GM11168 (cell line): ENCODE measurements at regions not wholly inside any gene's neighbourhood (a gene's known extent, or its start where the extent isn't known, plus 50 kb on each side); places are given as distances from the start of the nearest gene placed in this dataset.
"Not testable (repeated sequence)": the region's sequence is repeated elsewhere in the genome, so short reads cannot be mapped to it uniquely, and the experiment has no call there.

Source experiments
- in situ Hi-C: fragments of 300-500 bp; cut with MboI; formaldehyde crosslinking; loops from one replicate; pipeline ENCODE4 v1.12.0; 2022; ENCODE audit warnings: low sequenced_read_pairs; ENCODE audit not compliant: unreplicated experiment

DNA sequence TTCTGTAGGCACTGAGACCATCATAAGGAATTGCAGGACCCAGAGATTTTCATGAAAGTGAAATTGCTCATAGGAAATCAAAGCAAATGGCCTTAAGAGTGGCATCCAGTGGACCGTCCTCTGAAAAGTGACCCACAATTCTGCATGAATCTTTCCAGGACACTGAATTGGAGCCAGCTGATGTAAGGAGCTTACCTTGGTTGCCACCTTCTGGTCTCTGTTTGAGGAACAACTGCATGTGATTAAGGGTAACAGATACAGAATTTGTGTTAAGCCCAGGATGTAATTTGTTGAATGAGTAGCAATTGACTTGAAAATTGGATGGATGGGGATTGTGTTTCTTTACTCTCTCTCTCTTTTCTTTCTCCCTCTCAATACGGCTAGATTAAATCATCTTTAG lies 49.9 kb upstream of the GAS1 start:
- in situ Hi-C loops = no loop called here

DNA sequence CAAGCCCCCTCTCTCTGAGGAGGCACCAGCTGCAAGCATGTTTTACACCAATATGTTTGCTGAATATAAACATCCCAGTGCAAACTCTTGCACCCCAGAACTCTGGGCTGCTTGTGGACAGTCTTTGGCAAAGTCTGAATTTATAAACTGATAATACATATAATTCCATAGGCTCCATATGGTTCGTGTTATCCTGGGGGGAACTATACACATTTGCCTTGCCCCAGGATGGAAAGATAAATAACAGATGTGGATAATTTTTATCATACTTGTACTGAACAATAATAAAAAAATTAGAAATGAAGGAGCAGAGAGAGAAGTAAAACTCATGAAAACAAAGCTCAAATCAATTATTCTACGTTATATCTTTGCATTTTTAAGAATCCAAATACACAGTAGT lies 50.6 kb upstream of the GAS1 start:
- in situ Hi-C loops = no loop called here

DNA sequence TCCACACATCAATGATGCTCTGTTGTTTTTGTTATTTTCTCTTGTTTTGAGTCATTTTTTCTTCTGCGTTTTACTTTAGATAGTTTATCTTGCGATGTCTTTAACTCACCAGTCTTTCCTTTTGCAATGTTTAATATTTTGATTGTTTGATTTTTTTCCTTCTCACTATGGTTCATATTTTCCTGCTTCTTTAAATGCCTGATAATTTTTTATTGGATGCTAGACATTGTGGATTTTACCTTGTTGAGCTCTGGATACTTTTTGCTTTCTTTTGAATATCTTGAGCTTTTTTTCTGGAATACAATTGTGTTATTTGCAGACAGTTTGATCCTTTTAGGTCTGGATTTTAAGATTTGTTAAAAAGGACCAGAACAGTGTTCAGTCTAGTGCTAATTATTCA lies 55.2 kb upstream of the GAS1 start:
- in situ Hi-C loops = no loop called here

DNA sequence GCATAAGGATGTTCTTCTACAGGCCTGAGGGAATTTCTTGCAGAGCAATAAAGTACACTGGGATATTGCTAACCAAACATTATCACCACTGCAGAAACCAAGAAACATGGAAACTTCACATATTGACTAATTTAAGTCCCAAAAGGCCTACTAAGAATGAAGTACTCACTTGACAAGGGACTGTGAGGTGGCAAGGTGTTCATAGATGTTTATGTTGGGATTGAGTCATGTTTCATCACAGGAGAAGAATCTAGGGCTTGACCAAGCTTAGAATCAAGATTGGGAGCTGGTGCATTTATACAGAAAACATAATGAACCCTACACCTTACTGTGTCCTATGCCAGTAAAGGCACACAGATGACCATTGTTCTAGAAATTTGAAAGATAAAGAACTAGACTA lies 56.7 kb upstream of the GAS1 start:
- in situ Hi-C loops = no loop called here

DNA sequence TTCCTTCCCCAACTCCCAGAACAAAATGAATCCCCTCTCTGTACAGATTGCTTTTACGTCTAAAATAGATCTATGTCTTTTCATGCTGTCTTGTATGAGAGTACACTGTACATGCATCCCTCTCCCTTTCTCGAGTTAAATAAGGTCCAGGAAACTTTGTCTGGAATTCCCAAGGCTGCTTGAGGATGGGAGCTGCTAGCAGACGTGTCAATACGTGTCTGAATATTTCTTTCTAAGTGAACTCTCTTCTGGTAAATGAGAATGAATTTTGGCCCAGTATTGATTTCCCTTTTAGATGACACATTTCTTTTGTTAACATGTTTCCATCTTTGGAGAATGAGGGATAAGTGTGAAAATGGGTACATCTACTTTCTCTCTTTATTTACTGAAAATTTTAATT lies 59.6 kb upstream of the GAS1 start:
- in situ Hi-C loops = no loop called here

DNA sequence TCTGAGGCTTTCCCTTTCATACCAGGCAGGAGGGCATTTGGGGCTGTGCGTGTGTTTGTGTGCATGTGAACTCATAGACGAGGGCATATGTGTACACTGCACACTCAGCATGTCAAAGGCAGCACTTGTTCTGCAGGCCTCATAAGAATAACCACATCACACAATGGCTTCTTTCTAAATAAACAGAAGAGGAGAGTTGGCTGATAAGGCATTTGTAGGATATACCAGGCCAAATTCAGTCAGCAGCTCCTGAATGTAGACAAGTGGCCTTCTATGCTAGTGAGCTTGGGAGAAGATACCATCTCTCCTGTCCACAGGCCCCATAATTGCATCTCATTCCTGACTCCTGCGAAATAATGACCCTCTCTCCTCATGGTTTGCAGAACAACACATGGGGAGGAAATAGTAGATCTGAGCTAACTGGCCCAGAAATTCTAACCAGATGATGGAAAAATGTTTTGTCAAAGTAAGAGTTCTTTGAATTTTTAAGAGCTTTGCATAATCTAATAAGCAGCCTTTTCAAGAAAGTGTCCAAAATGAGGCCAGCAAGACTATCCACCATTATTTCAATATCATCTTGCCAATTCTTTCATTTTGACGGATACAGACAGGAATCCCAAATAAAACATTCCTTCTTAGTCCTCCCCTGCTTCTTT lies 60.5 kb upstream of the GAS1 start:
- in situ Hi-C loops = no loop called here

DNA sequence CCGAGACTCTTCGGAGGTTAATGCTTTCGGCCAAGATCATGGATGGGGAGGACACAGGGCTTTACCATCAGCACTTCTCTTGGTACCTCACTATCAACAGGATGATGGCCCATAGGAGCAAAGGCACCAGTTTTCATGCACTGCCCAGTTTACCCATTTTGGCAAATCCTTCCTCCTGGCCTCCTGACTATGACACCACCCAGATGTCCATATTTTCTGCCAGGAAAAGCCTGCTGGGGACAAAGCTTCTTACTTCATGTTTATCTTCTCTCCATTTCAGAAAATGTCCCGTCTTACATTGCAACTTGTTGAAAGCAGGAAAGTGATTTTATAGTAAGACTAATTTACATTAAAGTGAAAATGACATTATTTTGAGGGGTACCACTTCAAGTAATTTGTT lies 61.4 kb upstream of the GAS1 start:
- in situ Hi-C loops = no loop called here

DNA sequence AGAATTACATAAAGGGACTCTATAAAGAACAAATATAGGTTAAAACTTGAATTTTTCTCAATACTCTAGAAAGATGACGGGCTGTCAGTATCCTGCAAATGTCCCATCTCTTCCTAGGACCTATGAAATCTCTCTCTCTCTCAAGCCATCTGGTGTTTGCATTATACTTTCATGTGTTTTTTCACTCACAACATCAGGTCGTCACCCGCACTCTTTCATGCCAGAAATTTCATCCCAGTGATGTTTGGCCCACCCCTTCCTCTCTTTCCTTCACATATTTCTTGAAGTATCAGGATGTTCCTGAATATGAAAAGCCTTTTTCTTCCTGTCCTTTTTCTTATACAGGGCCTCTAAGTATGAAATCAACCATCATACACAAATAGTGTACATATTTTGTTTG lies 63.3 kb upstream of the GAS1 start:
- in situ Hi-C loops = no loop called here

DNA sequence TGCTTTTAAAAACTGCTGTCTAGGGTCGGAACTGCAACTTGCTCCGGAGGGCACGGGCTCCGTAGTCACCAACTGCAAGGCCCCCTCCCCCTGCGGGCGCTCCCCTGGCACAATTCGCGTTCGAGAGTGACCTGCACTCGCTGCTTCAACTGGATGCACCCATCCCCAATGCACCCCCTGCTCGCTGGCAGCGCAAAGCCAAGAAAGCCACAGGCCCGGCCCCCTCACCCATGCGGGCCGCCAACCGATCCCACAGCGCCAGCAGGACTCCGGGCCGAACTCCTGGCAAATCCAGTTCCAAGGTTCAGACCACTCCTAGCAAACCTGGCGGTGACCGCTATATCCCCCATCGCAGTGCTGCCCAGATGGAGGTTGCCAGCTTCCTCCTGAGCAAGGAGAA lies 64.2 kb upstream of the GAS1 start:
- in situ Hi-C loops = no loop called here

DNA sequence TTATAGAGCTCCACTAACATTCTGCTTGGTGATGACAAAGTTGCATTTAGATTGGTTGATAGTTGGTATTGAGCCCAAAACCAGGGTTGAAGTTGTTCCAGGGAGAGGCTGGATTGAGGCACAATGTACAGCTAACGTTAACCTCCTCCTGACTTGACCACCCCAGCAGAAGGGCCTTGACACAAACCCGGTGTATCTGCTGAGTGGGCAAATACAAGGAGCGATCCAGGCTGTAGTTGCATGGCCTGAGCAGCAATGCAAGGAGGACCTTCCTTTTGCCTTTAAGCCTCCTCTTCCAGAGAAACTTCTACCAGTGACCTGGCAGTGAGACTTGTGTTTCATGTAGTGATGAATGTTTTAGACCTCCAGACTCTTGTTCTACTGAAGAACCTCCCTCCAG lies 66.2 kb upstream of the GAS1 start:
- in situ Hi-C loops = no loop called here

DNA sequence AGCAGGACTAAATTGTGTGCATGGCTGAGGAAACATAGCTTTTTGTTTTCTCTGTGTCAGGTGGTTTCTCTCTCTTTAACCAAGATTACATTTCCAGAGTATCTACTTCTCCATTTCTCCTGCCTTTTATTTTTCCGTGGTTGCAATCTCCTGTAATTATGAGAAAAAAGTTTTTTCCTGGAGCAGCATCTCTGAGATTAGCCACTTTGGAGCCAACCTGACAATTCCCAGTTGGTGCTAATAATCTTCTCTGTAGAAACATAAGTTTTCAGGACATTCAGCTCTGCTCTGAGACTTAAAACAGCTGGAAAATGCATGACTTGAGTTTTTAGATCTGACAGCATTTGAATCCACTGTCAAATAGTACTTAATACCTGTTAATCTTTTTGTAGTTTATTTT lies 67.1 kb upstream of the GAS1 start:
- in situ Hi-C loops = no loop called here

DNA sequence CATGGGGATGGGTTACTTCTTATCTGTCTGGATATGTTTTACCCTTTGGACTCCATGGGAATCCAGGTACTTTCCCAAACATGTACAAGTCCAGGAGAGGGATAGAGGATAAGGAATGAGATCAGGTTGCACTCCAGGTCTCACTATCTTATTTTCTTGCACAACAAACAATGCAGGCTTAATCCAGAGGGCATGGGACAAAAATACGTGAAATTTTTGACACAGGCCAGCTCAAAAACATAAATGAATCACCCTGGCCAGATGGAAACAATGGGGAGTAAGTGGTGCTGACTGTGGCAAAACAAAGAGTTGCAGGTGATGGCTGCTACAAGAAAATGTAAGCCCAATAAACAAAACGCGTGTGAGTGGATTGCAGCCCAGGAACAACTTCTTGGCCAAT lies 69.4 kb upstream of the GAS1 start:
- in situ Hi-C loops = no loop called here

DNA sequence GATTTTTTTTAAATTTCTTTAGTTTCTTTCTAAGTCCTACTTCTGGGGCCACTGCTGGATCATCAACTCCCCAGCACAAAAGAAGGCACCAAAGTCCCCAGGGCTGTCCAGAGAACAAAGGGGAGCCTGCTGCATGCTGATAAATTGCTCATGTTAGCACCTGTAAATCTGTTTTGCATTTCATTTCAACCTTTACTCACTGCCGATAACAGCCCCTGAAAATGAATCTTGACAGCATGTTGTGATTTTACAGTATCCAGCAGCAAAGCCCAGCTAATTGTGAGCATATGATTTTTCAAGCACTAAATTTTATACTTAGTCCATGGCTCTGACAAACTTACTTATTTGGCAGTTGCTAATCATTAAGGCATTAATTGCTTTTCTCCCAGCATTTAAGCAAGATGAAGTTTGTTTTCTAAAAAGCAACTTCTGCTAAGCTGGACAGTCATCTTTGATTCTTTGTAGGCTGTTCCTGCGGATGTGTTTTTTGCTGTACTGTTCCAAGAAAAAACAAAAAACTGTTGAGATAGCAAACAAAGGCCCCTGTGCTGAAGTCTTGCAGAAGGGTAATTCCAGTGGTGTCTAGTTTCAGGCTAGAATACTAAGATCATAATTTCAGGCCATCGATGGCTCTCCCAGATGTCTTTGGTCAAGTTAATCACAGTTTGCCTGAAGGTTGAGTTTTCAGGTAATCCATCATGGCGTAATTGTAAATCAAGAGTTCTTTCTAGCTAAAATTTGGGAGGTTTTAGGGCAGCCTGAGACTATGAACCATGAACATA lies 73.1 kb upstream of the GAS1 start:
- in situ Hi-C loops = no loop called here

DNA sequence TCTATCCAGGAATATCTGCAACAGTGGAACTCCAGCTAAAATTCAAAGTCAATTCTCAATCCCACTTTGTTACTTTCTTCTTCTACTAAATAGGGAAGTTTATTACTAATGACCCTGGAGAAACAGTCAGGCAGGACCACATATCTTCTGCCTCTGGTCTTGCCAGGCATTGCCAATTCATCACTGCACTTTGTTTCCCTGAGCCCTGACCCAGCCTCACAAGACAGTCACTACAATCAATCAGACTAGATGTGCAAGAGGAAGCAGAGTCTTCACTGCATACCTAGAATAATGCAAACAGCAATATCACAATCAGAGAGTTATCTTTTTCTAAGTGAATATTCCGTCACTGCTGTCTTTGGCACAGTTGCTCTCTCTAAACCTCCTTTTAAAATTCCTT lies 74.9 kb upstream of the GAS1 start:
- in situ Hi-C loops = no loop called here

DNA sequence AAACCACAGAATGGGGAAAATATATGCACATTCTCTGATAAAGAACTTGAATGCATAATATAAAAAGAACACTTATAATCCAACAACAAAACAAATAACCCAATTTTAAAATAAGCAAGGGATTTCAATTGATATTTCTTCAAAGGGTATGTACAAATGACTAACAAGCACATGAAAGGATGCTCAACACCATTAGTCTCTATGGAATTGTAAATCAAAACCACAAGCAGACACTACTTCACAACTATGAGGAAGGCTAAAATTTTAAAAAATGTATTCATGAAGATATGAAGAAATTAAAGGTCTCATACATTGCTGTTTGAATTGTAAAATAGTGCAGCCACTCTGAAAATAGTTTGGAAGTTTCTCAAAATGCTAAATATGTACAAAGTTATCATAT lies 78.9 kb upstream of the GAS1 start:
- in situ Hi-C loops = no loop called here

DNA sequence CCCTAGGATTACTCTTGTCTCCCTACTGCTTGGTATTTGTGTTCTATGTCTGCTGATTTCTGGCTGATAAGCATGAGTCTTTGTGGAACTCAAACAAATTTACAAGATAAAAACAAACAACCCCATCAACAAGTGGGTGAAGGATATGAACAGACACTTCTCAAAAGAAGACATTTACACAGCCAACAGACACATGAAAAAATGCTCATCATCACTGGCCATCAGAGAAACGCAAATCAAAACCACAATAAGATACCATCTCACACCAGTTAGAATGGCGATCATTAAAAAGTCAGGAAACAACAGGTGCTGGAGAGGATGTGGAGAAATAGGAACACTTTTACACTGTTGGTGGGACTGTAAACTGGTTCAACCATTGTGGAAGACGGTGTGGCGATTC lies 81.5 kb upstream of the GAS1 start:
- in situ Hi-C loops = not testable (repeated sequence)

DNA sequence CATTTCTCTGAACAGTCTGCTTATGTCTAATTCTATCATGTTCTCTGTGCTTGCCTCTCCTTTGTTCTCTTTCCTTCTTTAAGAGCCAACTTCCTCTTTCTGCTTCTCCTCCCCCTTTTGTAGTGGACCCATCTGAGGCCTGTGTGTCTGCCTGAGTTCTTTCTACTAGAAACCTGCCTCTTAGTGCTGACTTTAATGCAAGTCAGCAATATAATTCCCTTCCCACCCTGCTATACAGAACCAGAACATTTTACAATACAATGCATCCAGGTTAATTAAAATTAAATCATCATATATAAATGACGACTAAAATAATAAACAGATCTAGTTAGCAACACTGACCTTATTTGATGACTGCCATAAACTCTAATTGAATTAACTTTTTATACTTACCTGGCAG lies 82.6 kb upstream of the GAS1 start:
- in situ Hi-C loops = no loop called here

DNA sequence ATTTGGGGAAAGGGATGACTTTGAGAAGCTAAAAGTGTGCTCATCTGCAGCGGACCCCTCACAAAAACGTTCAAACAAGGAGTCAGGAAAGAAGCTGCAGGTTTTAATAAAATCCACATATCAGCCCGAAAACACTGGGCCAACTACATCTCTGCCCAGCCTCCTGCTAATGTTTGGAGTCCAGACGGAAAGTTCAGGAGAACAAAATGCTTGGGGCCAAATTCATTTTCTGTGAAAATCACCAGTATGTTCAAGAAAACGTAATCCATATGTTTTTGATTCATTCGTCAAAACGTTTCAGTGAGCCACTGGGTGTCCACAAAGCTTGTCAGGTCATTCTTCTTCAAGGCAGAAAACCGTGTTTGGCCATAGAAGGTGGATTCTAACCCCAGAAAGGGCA lies 87.5 kb upstream of the GAS1 start:
- in situ Hi-C loops = no loop called here

DNA sequence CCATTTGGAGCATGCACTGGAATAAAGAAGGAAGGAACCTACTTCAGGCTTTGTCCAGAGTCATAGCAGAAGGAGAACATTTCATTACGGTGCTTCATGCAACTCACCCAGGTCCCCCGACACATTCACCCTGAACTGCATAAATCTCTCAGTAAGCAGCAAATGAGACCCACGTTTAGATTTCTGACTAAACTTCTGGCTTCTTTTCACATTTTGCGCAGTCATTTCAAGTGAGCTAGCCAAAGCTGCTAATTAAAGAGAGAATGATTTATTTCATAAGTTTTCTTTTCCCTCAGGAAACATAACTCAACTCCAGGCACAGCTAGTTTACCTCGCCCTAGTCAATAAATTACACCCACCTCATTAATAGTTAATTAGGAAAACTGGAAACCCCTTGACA lies 88.6 kb upstream of the GAS1 start:
- in situ Hi-C loops = no loop called here

DNA sequence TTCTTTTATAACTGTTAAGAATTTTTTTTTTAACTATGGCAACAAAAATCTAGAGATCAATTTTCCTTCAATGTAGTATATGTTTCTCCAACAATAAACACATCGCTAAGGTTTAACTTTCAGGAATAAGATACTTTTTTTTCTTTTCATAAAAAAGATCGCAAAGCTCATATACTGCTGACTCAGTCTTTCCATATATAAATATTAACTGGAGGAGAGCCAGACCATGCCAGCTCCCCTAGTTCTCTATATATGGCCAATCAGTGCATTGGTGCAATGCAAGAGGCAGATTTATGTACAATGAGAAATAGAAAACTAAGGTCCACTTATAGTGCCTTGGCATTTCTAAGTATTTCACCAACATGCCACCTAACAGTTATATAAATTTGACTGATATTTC lies 89.2 kb upstream of the GAS1 start:
- in situ Hi-C loops = no loop called here

DNA sequence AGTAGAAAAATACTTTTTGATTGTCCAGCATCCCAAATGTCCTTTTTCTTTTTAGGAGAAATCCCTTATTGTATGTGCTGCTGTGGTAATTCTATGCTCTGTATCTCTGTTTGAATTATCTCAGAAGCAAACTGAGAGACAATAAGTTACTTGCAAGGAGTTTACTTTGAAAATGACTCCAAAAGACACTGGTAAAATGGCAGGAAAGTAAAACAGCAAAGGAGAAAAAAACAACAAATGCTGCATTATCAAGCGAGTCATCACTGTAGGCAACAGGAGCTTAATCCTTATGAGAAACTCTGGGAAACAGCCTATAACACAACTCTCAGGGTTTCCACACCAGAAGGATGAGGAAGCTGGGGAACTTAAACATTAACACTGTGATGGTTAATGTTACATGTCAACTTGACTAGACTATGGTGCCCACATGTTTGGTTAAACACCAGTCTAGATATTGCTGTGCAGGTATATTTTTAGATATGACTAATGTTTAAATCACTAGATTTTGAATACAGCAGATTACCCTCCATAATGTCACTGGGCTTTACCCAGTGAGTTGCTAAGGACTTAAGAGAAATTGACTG lies 92.6 kb upstream of the GAS1 start:
- in situ Hi-C loops = no loop called here
